Liver (tissue), 8 donors: ENCODE measurements at regions not wholly inside any gene's neighbourhood (a gene's known extent, or its start where the extent isn't known, plus 50 kb on each side); places are given as distances from the start of the nearest gene placed in this dataset.

Source experiments
- DNase-seq: peaks from one replicate; pipeline ENCODE4 v3.0.0-alpha.2; 2017; ENCODE audit warnings: low spot score
- H3K27ac ChIP-seq, 2 donors: one replicate each; pipeline ENCODE4 v1.7.0; 2013; ENCODE audit warnings: inconsistent platforms in 2 of 2, low read length in 2 of 2, control low read depth in 1 of 2, low read depth in 1 of 2, mild to moderate bottlenecking in 1 of 2
- H3K27me3 ChIP-seq, 4 donors: one replicate each; pipeline versions ENCODE4 v1.6.1 to v1.7.0; 2013; ENCODE audit warnings: low read length in 3 of 4, inconsistent platforms in 1 of 4, mild to moderate bottlenecking in 1 of 4, moderate library complexity in 1 of 4; ENCODE audit not compliant: control insufficient read depth in 4 of 4, insufficient read depth in 4 of 4
- H3K36me3 ChIP-seq, 4 donors: one replicate each; pipeline versions ENCODE4 v1.6.1 to v1.7.0; 2013; ENCODE audit warnings: low read length in 3 of 4, mild to moderate bottlenecking in 3 of 4, low read depth in 1 of 4, moderate library complexity in 1 of 4; ENCODE audit not compliant: control insufficient read depth in 4 of 4, insufficient read depth in 3 of 4
- H3K4me1 ChIP-seq, 4 donors: one replicate each; pipeline versions ENCODE4 v1.6.1 to v1.7.0; 2013; ENCODE audit warnings: low read length in 3 of 4, mild to moderate bottlenecking in 3 of 4, moderate library complexity in 1 of 4; ENCODE audit not compliant: control insufficient read depth in 4 of 4, insufficient read depth in 4 of 4
- H3K4me3 ChIP-seq, 3 donors: one replicate each; pipeline versions ENCODE4 v1.6.1 to v1.7.0; 2013; ENCODE audit warnings: low read length in 3 of 3, control low read depth in 1 of 3, low read depth in 1 of 3, mild to moderate bottlenecking in 1 of 3
- H3K9ac ChIP-seq, 2 donors: one replicate each; pipeline ENCODE4 v1.7.0; 2013; ENCODE audit warnings: low read length in 2 of 2, mild to moderate bottlenecking in 2 of 2, moderate library complexity in 2 of 2, control low read depth in 1 of 2, low read depth in 1 of 2
- H3K9me3 ChIP-seq, 4 donors: one replicate each; pipeline versions ENCODE4 v1.6.1 to v1.7.0; 2013; ENCODE audit warnings: low read length in 3 of 4; ENCODE audit not compliant: control insufficient read depth in 4 of 4
- ATF3 ChIP-seq: IDR thresholded peaks from 2 replicates; pipeline ENCODE4 v1.6.1; 2016; ENCODE audit warnings: antibody characterized with exemption
- CTCF ChIP-seq: fragments of 150-350 bp; IDR thresholded peaks from 2 replicates; pipeline ENCODE4 v1.5.1; 2017; ENCODE audit warnings: improper control_type of control experiment, low read depth, low read length; ENCODE audit not compliant: missing input control
- FOXA1 ChIP-seq: IDR thresholded peaks from 2 replicates; pipeline ENCODE4 v1.6.1; 2016; ENCODE audit warnings: antibody characterized with exemption
- HNF4G ChIP-seq: IDR thresholded peaks from 2 replicates; pipeline ENCODE4 v1.6.1; 2016; ENCODE audit warnings: antibody characterized with exemption
- JUND ChIP-seq, 2 donors: IDR thresholded peaks; 2 replicates each; pipeline ENCODE4 v1.6.1; 2016; ENCODE audit warnings: antibody characterized with exemption in 2 of 2
- MAX ChIP-seq: IDR thresholded peaks from 2 replicates; pipeline ENCODE4 v1.6.1; 2016; ENCODE audit warnings: antibody characterized with exemption
- RAD21 ChIP-seq, 2 donors: IDR thresholded peaks; 2 replicates each; pipeline ENCODE4 v1.6.1; 2016; ENCODE audit warnings: antibody characterized with exemption in 2 of 2, mild to moderate bottlenecking in 2 of 2
- REST ChIP-seq: IDR thresholded peaks from 2 replicates; pipeline ENCODE4 v1.6.1; 2016; ENCODE audit warnings: antibody characterized with exemption, mild to moderate bottlenecking
- SP1 ChIP-seq: IDR thresholded peaks from 2 replicates; pipeline ENCODE4 v1.6.1; 2018; ENCODE audit warnings: antibody characterized with exemption, mild to moderate bottlenecking
- TAF1 ChIP-seq: conservative IDR thresholded peaks from 2 replicates; pipeline ENCODE4 v1.6.1; 2016; ENCODE audit warnings: antibody characterized with exemption, mild to moderate bottlenecking
- YY1 ChIP-seq: IDR thresholded peaks from 2 replicates; pipeline ENCODE4 v1.6.1; 2016; ENCODE audit warnings: antibody characterized with exemption, mild to moderate bottlenecking
- ZBTB33 ChIP-seq: IDR thresholded peaks from 2 replicates; pipeline ENCODE4 v1.6.1; 2016; ENCODE audit warnings: antibody characterized with exemption
- WGBS: extraction: QIAGEN DNeasy Blood & Tissue Kit; methylation state at CpG from one replicate; pipeline ENCODE4 v1.1.7; 2013; 5-methylcytosine and 5-hydroxymethylcytosine counted together
- donor health status: healthy.
- donor health status: healthy.
- donor health status: healthy.
- donor health status: healthy.
- donor health status: healthy.

GRCh38 chr4:189200353-189200752 is 740.3 kb upstream of the FRG1 start:
- peaks cover 0 to 6% (median 5%) of the 10 kb centered on the region in 4 donors for H3K4me1 ChIP-seq
- no peaks in the 10 kb centered on the region for H3K36me3 ChIP-seq
- H3K27me3 ChIP-seq: no peaks in the 10 kb centered on the region
- no peak overlapping the region for H3K4me3 ChIP-seq
- TF ChIP-seq YY1: no peak
- no peak for TF ChIP-seq FOXA1
- no peak for TF ChIP-seq SP1
- TF ChIP-seq JUND (IDR thresholded peaks at IDR 0.05): no peak
- no peak for TF ChIP-seq HNF4G
- 89% methylated on average over 7 of the region's 7 CpGs for WGBS
- no peak overlapping the region for H3K9ac ChIP-seq
- no peak overlapping the region for H3K27ac ChIP-seq
- no peak for DNase-seq
- H3K9me3 ChIP-seq: no peaks in the 10 kb centered on the region

GRCh38 chr4:189202182-189202868 is 738.3 kb upstream of the FRG1 start:
- H3K27me3 ChIP-seq: no peaks in the 10 kb centered on the region
- no peaks in the 10 kb centered on the region for H3K36me3 ChIP-seq
- TF ChIP-seq CTCF: peak; percentile 89
- peak; percentile 96 to 97 for TF ChIP-seq RAD21 (IDR thresholded peaks at IDR 0.05)
- TF ChIP-seq MAX: peak; percentile 26
- no peak for TF ChIP-seq SP1
- TF ChIP-seq YY1: peak; percentile 32
- TF ChIP-seq REST: no peak
- no peak overlapping the region for H3K27ac ChIP-seq
- WGBS: 8% methylated on average over 16 of the region's 16 CpGs
- peak overlapping the region; percentile 10 to 83 for H3K9ac ChIP-seq
- H3K4me1 ChIP-seq: peaks cover 0 to 6% (median 5%) of the 10 kb centered on the region in 4 donors
- DNase-seq: peak; percentile 46
- H3K4me3 ChIP-seq: peak overlapping the region in 1 of 3 donors; percentile 58
- H3K9me3 ChIP-seq: no peaks in the 10 kb centered on the region

GRCh38 chr4:189202869-189203271 is 737.8 kb upstream of the FRG1 start:
- H3K9me3 ChIP-seq: no peaks in the 10 kb centered on the region
- WGBS: 41% methylated on average over 8 of the region's 8 CpGs
- DNase-seq: no peak
- no peak overlapping the region for H3K27ac ChIP-seq
- no peaks in the 10 kb centered on the region for H3K36me3 ChIP-seq
- H3K4me3 ChIP-seq: peak overlapping the region in 1 of 3 donors; percentile 58
- peaks cover 0 to 6% (median 5%) of the 10 kb centered on the region in 4 donors for H3K4me1 ChIP-seq
- TF ChIP-seq ATF3 (no peak), TAF1 (no peak), HNF4G (no peak), ZBTB33 (no peak), SP1 (no peak), MAX (no peak)
- H3K9ac ChIP-seq: peak overlapping the region; percentile 10 to 83
- no peaks in the 10 kb centered on the region for H3K27me3 ChIP-seq
